Peyer's patch (tissue), 4 donors: ENCODE measurements at regions not wholly inside any gene's neighbourhood (a gene's known extent, or its start where the extent isn't known, plus 50 kb on each side); places are given as distances from the start of the nearest gene placed in this dataset.
A peak's percentile ranks its signal among the peaks of the same experiment; 100 is the strongest.
"Not testable (repeated sequence)": the region's sequence is repeated elsewhere in the genome, so short reads cannot be mapped to it uniquely, and the experiment has no call there.

ENCODE experiments used
- DNase-seq, 3 donors: peaks; one replicate each; pipeline ENCODE4 v3.0.0-alpha.2; 2017 to 2019
- H3K27ac ChIP-seq, 4 donors: fragments of 200-600 bp; sonication (generic); one replicate each; pipeline ENCODE4 v1.5.1; 2016 to 2019
- H3K27me3 ChIP-seq, 2 donors: fragments of 200-600 bp; sonication (generic); one replicate each; pipeline ENCODE4 v1.5.1; 2019
- H3K36me3 ChIP-seq, 3 donors: fragments of 200-600 bp; sonication (generic); one replicate each; pipeline ENCODE4 v1.5.1; 2016 to 2019
- H3K4me1 ChIP-seq, 4 donors: fragments of 200-600 bp; sonication (generic); one replicate each; pipeline ENCODE4 v1.5.1; 2016 to 2019
- H3K4me3 ChIP-seq, 4 donors: fragments of 200-600 bp; sonication (generic); 1 replicate in 3 of 4; 2 replicates in 1 of 4; pipeline ENCODE4 v1.5.1; 2016 to 2019; ENCODE audit warnings: mild to moderate bottlenecking in 1 of 4
- H3K9me3 ChIP-seq, 4 donors: fragments of 200-600 bp; sonication (generic); one replicate each; pipeline ENCODE4 v1.5.1; 2016 to 2019; ENCODE audit warnings: mild to moderate bottlenecking in 1 of 4
- CTCF ChIP-seq, 6 experiments: fragments of 450-650 bp in 4 of 6; fragments of 200-600 bp in 2 of 6; sonication (generic) in 1 of 6; IDR thresholded peaks; one replicate each; pipeline ENCODE4 v1.5.1; 2017 to 2019; ENCODE audit warnings: antibody characterized with exemption in 6 of 6, mild to moderate bottlenecking in 3 of 6, moderate library complexity in 1 of 6
- POLR2A ChIP-seq, 2 donors: fragments of 450-650 bp; IDR thresholded peaks; one replicate each; pipeline ENCODE4 v1.5.1; 2017; ENCODE audit warnings: antibody characterized with exemption in 2 of 2, mild to moderate bottlenecking in 2 of 2, moderate library complexity in 2 of 2

GRCh38 chr10:95137990-95138625 is 55.9 kb upstream of the ACSM6 start:
- H3K36me3 ChIP-seq, H3K4me1 ChIP-seq, H3K9me3 ChIP-seq, H3K27me3 ChIP-seq, H3K27ac ChIP-seq, DNase-seq, H3K4me3 ChIP-seq: not testable (repeated sequence)

- Histone ChIP-seq H3K4me1 (no peaks in the 10 kb centered on the region), H3K36me3 (no peaks in the 10 kb centered on the region), H3K27ac (no peak overlapping the region), H3K4me3 (no peak overlapping the region), H3K9me3 (no peaks in the 10 kb centered on the region), H3K27me3 (no peaks in the 10 kb centered on the region)
- TF ChIP-seq CTCF (IDR thresholded peaks at IDR 0.05) = no peak
- TF ChIP-seq POLR2A (IDR thresholded peaks at IDR 0.05) = no peak
- no peak for DNase-seq
Measured at GRCh38 chr10:95134490-95134889, 59.5 kb upstream of the ACSM6 start.

GRCh38 chr10:95133997-95134396 is 60.0 kb upstream of the ACSM6 start:
- no peak for DNase-seq
- no peaks in the 10 kb centered on the region for H3K9me3 ChIP-seq
- H3K27me3 ChIP-seq = no peaks in the 10 kb centered on the region
- no peak for TF ChIP-seq POLR2A (IDR thresholded peaks at IDR 0.05)
- no peak for TF ChIP-seq CTCF (IDR thresholded peaks at IDR 0.05)
- H3K27ac ChIP-seq = no peak overlapping the region
- H3K4me1 ChIP-seq = no peaks in the 10 kb centered on the region
- no peak overlapping the region for H3K4me3 ChIP-seq
- H3K36me3 ChIP-seq = no peaks in the 10 kb centered on the region

GRCh38 chr10:95133016-95133752 is 60.9 kb upstream of the ACSM6 start:
- H3K27me3 ChIP-seq = no peaks in the 10 kb centered on the region

GRCh38 chr10:95130429-95130828 is 61.1 kb upstream of the CYP2C8 start:
- not testable (repeated sequence) for H3K27me3 ChIP-seq, H3K36me3 ChIP-seq, H3K4me3 ChIP-seq, H3K9me3 ChIP-seq, DNase-seq, H3K4me1 ChIP-seq, H3K27ac ChIP-seq

More at GRCh38 chr10:95133016-95133752, 60.9 kb upstream of the ACSM6 start:
- DNase-seq = peak; percentile 52 to 88 (median 69)
- Histone ChIP-seq H3K27ac (no peak overlapping the region), H3K36me3 (no peaks in the 10 kb centered on the region), H3K4me3 (no peak overlapping the region), H3K4me1 (no peaks in the 10 kb centered on the region), H3K9me3 (no peaks in the 10 kb centered on the region)
- TF ChIP-seq POLR2A (IDR thresholded peaks at IDR 0.05) (no peak), CTCF (IDR thresholded peaks at IDR 0.05) (peak in 5 of 6 experiments; percentile 28 to 83 (median 75))

GRCh38 chr10:95125582-95125981 is 56.3 kb upstream of the CYP2C8 start:
- Histone ChIP-seq H3K27ac (no peak overlapping the region), H3K27me3 (no peaks in the 10 kb centered on the region), H3K4me3 (no peak overlapping the region), H3K36me3 (no peaks in the 10 kb centered on the region), H3K9me3 (no peaks in the 10 kb centered on the region), H3K4me1 (no peaks in the 10 kb centered on the region)
- TF ChIP-seq CTCF (IDR thresholded peaks at IDR 0.05) (no peak), POLR2A (IDR thresholded peaks at IDR 0.05) (no peak)
- no peak for DNase-seq
